Stimulated activated CD4-positive, alpha-beta T cell treated with anti-CD3 and anti-CD28 coated beads, Interleukin-2, amount 100 ng/mL, for 48 hours (primary cell): ENCODE measurements at regions not wholly inside any gene's neighbourhood (a gene's known extent, or its start where the extent isn't known, plus 50 kb on each side); places are given as distances from the start of the nearest gene placed in this dataset.
"Not testable (repeated sequence)": the region's sequence is repeated elsewhere in the genome, so short reads cannot be mapped to it uniquely, and the experiment has no call there.

ENCODE experiments used
- DNase-seq, 2 donors: peaks; one replicate each; pipeline ENCODE4 v3.0.0-alpha.2; 2020

GRCh38 chr10:36437367-36437766, 688.0 kb upstream of the ANKRD30A start:
- DNase-seq: no peak

- no peak for DNase-seq
Observed at GRCh38 chr10:36428507-36428906, 696.9 kb upstream of the ANKRD30A start.

GRCh38 chr10:36425131-36425797, 700.1 kb upstream of the ANKRD30A start:
- DNase-seq: no peak

- DNase-seq: no peak
Observed at GRCh38 chr10:36424502-36424901, 700.9 kb upstream of the ANKRD30A start.

GRCh38 chr10:36423821-36424248, 701.6 kb upstream of the ANKRD30A start:
- DNase-seq: no peak

GRCh38 chr10:36421992-36422391, 703.4 kb upstream of the ANKRD30A start:
- DNase-seq: no peak

GRCh38 chr10:36416513-36416912, 708.9 kb upstream of the ANKRD30A start:
- DNase-seq: no peak

GRCh38 chr10:36412942-36413341, 712.5 kb upstream of the ANKRD30A start:
- no peak for DNase-seq

- DNase-seq: not testable (repeated sequence)
Observed at GRCh38 chr10:36400238-36400637, 725.2 kb upstream of the ANKRD30A start.

GRCh38 chr10:36393801-36394200, 731.6 kb upstream of the ANKRD30A start:
- DNase-seq: no peak

- no peak for DNase-seq
Observed at GRCh38 chr10:36391405-36391804, 734.0 kb upstream of the ANKRD30A start.

- DNase-seq: no peak
Observed at GRCh38 chr10:36390221-36390620, 735.2 kb upstream of the ANKRD30A start.

- DNase-seq: no peak
Observed at GRCh38 chr10:36388166-36388565, 737.2 kb upstream of the ANKRD30A start.

GRCh38 chr10:36385693-36386092, 739.7 kb upstream of the ANKRD30A start:
- DNase-seq: no peak

- DNase-seq: no peak
Observed at GRCh38 chr10:36383349-36383748, 741.3 kb upstream of the FZD8 start.

GRCh38 chr10:36381748-36382147, 739.7 kb upstream of the FZD8 start:
- DNase-seq: no peak

GRCh38 chr10:36380538-36380937, 738.4 kb upstream of the FZD8 start:
- no peak for DNase-seq

- no peak for DNase-seq
Observed at GRCh38 chr10:36375107-36375506, 733.0 kb upstream of the FZD8 start.

GRCh38 chr10:36373424-36374096, 731.5 kb upstream of the FZD8 start:
- no peak for DNase-seq

- DNase-seq: no peak
Observed at GRCh38 chr10:36367362-36367761, 725.3 kb upstream of the FZD8 start.

- DNase-seq: no peak
Observed at GRCh38 chr10:36366843-36367242, 724.7 kb upstream of the FZD8 start.

- DNase-seq: no peak
Observed at GRCh38 chr10:36366065-36366464, 724.0 kb upstream of the FZD8 start.

- no peak for DNase-seq
Observed at GRCh38 chr10:36362257-36362656, 720.2 kb upstream of the FZD8 start.

GRCh38 chr10:36358736-36359135, 716.6 kb upstream of the FZD8 start:
- no peak for DNase-seq

GRCh38 chr10:36354633-36355032, 712.5 kb upstream of the FZD8 start:
- no peak for DNase-seq
